HG03571 (cell line): ENCODE measurements at regions not wholly inside any gene's neighbourhood (a gene's known extent, or its start where the extent isn't known, plus 50 kb on each side); places are given as distances from the start of the nearest gene placed in this dataset.
"Not testable (repeated sequence)": the region's sequence is repeated elsewhere in the genome, so short reads cannot be mapped to it uniquely, and the experiment has no call there.

ENCODE experiments used
- ATAC-seq: cut with Tn5 transposase; IDR thresholded peaks from one replicate; pipeline ENCODE4 v1.9.1; 2021; ENCODE audit not compliant: unreplicated experiment

DNA sequence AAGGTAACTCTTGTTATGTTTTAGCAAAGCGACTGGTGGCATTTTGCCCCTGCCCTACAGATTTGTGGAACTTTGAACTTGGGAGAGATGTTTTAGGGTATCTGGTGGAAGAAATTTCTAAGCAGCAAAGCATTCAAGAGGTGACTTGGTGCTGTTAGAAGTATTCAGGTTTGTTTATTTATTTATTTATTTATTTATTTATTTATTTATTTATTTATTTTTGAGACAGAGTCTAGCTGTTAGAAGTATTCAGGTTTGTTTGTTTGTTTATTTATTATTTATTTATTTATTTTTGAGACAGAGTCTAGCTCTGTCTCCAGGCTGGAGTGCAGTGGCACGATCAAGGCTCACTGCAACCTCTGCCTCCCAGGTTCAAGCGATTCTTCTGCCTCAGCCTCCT lies 89.8 kb upstream of the DDHD1 start:
- not testable (repeated sequence) for ATAC-seq

DNA sequence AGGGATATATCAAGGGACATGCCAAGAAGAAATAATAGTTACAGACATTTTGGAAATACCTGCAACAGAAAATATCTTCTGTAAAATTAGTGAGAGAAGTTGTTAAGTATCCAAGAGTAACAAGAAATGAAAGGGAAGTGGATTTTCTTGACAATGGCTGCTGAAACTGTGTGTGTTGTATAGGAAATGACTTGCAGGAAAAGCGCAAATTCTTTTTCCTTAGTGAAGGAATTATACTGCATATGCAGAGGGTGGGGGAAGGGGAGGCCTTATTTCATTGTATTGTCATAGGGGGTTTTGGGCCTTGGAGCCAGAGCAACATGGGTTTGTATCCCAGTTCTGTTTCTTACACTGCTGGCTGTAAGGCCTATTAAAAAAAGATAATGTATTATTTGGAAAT lies 84.4 kb upstream of the DDHD1 start:
- no peak for ATAC-seq

DNA sequence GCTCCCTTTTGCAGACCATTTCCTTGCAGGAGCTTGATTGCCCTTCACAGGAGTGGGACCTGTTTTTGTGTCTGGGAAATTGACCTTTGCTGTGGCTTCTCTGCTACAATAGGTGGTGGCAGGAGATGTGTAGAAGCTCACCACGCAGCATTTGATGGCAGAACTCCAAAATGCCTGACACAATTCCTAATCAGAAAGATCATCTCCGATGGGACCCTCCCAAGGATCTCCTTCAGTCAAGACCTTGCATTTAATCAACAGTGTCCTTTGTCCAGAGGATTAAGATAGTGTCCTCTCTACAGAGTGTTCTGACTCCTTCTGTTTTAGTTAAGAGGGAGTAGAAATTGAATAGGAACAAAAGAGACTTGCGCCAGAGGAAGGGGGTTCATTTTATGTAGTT lies 83.6 kb upstream of the DDHD1 start:
- ATAC-seq = no peak

DNA sequence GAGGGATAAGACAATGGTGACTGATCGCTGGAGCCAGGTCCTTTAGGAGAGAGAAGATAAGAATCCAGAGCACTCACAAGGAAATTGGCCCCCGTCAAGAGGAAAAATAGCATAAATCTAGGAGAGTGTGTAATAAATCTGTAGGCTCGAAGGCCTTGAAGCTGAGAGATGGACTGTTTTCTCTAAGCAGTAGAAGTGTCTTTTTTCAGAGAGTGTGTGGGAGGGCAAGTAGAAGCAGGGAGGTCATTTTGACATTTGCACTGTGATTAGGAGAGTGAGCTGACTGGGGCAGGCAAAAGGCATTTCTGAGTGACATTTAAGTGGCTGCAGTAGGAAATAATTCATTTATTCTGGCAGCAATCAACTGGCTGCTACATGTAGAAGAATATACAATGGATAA lies 78.0 kb upstream of the DDHD1 start:
- ATAC-seq = no peak

- no peak for ATAC-seq
These were observed 75.8 kb upstream of the DDHD1 start for GRCh38 chr14:53228966-53229365.

GRCh38 chr14:53227154-53227718 lies 74.1 kb upstream of the DDHD1 start:
- no peak for ATAC-seq

DNA sequence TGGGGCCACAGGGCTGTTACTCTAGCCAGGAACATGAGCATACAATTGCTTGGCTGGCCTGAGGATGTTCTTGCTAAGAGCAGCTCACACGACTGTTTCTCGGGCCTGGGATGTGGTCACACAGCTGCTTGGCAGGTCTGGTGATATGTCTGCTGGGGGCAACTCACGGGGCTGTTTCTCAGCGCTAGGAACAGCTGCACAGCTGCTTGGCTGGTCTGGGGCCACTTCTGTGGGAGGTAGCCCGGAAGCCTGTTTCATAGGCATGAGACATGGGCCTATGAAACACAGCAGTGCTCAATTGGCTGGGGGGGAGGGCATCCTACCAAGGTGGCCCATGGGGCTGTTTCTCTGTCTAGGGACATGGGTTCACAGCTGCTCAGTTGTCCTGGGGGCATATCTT lies 73.4 kb upstream of the DDHD1 start:
- ATAC-seq = no peak

DNA sequence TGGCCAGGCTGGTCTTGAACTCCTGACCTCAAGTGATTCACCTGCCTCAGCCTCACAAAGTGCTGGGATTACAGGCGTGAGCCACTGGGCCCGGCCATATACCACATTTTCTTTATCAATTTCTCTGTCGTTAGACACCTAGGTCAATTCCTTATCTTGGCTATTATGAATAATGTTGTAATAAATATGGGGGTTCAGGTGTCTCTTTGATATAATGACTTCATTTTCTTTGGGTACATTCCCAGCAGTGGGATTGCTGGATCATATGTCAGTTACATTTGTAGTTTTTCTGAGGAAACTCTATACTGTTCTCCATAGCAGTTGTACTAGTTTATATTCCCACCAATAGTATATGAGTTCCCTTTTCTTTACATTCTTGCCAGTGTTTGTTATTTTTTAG lies 67.8 kb upstream of the DDHD1 start:
- no peak for ATAC-seq

GRCh38 chr14:53218161-53218560 lies 65.0 kb upstream of the DDHD1 start:
- no peak for ATAC-seq

DNA sequence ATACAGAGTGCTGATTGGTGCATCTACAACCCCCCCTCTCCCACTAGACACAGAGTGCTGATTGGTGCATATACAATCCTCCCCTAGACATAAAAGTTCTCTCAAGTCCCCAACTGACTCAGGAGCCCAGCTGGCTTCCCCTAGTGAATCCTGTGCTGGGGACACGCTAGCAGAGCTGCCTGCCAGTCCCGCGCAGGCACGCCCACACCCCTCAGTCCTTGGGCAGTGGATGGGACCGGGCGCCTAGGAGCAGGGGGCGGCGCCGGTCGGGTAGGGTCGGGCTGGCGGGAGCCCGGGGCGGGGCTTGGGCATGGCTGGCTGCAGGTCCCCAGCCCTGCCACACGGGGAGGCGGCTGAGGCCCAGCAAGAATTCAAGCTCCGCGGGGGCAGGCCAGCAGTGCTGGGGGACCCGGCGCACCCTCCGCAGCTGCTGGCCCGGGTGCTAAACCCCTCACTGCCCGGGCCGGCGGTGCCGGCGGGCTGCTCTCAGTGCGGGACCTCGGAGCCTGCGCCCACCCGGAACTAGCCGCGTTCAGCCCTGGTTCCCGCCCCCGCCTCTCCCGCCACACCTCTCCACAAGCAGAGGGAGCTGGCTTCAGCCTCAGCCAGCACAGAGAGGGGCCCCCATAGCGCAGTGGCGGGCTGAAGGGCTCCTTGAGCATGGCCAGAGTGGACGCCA lies 64.3 kb upstream of the DDHD1 start:
- ATAC-seq = peak; percentile 98

- not testable (repeated sequence) for ATAC-seq
These were observed 63.8 kb upstream of the DDHD1 start for GRCh38 chr14:53216955-53217315.

GRCh38 chr14:53216478-53216877 lies 63.4 kb upstream of the DDHD1 start:
- ATAC-seq = not testable (repeated sequence)

DNA sequence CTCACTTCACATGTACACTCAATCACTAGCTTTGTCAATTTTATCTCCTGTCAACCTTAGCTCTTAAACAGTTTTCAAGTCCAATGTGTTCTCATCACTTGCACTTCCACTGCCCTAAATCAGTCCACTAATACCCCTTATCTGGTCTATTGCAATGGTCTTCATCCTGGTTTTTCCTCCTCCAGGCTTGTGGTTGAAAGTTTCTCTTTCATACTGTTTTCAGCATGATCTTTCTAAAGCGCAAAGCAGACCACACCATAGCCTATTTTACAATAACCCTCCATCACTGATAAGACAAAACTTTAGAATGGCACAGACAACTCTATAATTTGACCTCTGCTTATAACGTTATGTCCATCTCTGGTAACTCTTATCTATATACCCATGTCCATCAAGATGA lies 62.0 kb upstream of the DDHD1 start:
- no peak for ATAC-seq

DNA sequence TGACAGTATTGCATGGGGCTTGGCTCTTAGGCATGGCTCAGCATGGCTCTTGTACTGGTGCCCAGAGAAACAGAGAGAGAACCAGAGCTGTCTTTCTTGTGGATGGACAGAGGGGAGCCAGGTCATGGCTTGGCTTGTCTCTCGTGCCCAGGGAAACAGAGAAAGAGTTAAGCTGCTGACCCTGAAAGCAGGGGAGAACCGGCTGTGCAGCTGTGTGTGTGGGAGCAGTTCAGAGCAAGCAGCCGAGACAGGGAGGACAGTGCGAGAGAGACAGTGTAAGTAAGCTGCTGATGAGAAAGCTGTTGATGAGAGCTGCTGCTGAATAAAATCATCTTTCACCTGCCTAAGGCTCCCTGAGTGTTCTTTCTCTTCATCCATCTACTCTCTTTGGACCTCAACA lies 61.3 kb upstream of the DDHD1 start:
- ATAC-seq = no peak

DNA sequence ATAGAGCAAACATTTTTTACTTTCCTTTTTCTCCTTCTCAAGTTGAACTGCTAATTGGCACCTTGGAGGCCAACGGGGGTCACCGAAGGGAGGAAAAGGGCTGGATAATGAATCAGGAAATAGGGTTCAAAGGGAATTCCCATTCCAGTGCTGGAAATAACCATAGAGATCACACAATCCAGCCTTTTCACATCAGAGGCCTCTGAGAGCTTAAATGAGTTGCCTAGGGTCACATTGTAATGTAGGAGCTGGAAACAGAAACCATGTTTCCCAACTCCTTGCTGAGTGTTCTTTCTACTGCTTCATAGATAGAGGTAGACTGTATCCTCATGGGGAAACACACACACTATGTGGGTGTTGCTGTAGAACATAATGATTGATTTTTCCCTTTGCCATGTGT lies 60.6 kb upstream of the DDHD1 start:
- no peak for ATAC-seq

DNA sequence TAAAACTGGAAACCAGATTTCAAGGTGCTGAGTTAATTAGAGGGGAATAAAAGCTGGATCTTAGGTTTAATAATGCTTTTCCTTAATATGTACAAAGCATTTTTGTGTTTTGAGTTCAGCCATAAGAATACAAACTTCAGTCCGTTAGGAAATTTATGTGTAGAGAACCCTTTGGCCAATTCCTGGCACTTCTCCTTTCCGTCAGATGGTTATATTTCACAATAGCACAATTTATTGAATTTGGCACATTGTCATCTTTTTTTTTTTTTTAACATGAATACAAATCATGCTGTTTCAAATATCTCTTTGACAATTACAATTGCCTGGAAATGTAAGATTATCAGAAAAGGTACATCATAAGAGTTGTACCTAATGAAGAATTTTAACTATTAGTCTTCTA lies 56.2 kb upstream of the DDHD1 start:
- ATAC-seq = no peak
